IMR-90 (cell line): ENCODE measurements at regions not wholly inside any gene's neighbourhood (a gene's known extent, or its start where the extent isn't known, plus 50 kb on each side); places are given as distances from the start of the nearest gene placed in this dataset.

ENCODE experiments used
- ATAC-seq: fragments of 200-7000 bp; cut with Tn5 transposase; 2 replicates; pipeline ENCODE4 v1.9.1; 2020; ENCODE audit warnings: low read depth, mild to moderate bottlenecking, moderate library complexity
- BruUV-seq: library from RNA; stranded (reverse); fragments of 400-500 nt; replicated peaks from 2 replicates; lab custom pipeline; 2021; lab: Mats Ljungman, UMichigan
- CTCF ChIA-PET: fragments of 300-600 bp; formaldehyde crosslinking; extraction: SDS; loops from one replicate; lab custom pipeline; 2021; ENCODE audit warnings: antibody characterized with exemption; lab: Yijun Ruan, JAX
- POLR2A ChIA-PET: fragments of 300-600 bp; sonication (Branson Sonifier 250); formaldehyde crosslinking; loops from one replicate; lab custom pipeline; 2022; ENCODE audit warnings: antibody characterized with exemption; ENCODE audit not compliant: unreplicated experiment; lab: Charles Lee
- DNase-seq: peaks from one replicate; pipeline ENCODE4 v3.0.0; 2013
- H2AFZ ChIP-seq: replicated peaks from 2 replicates; pipeline ENCODE3; 2013; ENCODE audit warnings: low read length, mild to moderate bottlenecking; ENCODE audit not compliant: poor library complexity
- H2AK5ac ChIP-seq: 2 replicates; pipeline ENCODE4 v1.6.1; 2013; ENCODE audit warnings: low read depth, low read length, inconsistent platforms
- H2AK9ac ChIP-seq: replicated peaks from 2 replicates; pipeline ENCODE3; 2013; ENCODE audit warnings: mild to moderate bottlenecking, low read depth, low read length, moderate library complexity; ENCODE audit not compliant: poor library complexity
- H2BK120ac ChIP-seq: 2 replicates; pipeline ENCODE4 v1.6.1; 2013; ENCODE audit warnings: low read depth, low read length, inconsistent platforms
- H2BK15ac ChIP-seq: 3 replicates; pipeline ENCODE4 v1.6.1; 2013; ENCODE audit warnings: low read depth, low read length, inconsistent platforms
- H2BK20ac ChIP-seq: 2 replicates; pipeline ENCODE4 v1.6.1; 2013; ENCODE audit warnings: low read depth, mild to moderate bottlenecking, inconsistent platforms, low read length, moderate library complexity
- H2BK5ac ChIP-seq: 2 replicates; pipeline ENCODE4 v1.6.1; 2013; ENCODE audit warnings: mild to moderate bottlenecking, low read depth, low read length, inconsistent platforms; ENCODE audit not compliant: poor library complexity, severe bottlenecking
- H3K14ac ChIP-seq: replicated peaks from 2 replicates; pipeline ENCODE4 v1.6.1; 2013; ENCODE audit warnings: low read depth, low read length, inconsistent platforms
- H3K18ac ChIP-seq: 2 replicates; pipeline ENCODE4 v1.6.1; 2013; ENCODE audit warnings: low read depth, low read length, control low read depth
- H3K23ac ChIP-seq: 2 replicates; pipeline ENCODE4 v1.6.1; 2013; ENCODE audit warnings: low read depth, low read length, inconsistent platforms
- H3K27ac ChIP-seq: 2 replicates; pipeline ENCODE4 v1.5.1; 2013; ENCODE audit warnings: mild to moderate bottlenecking, control low read depth, low read length; ENCODE audit not compliant: insufficient read depth
- H3K27me3 ChIP-seq: 2 replicates; pipeline ENCODE4 v1.6.1; 2013; ENCODE audit warnings: low read length; ENCODE audit not compliant: control insufficient read depth, insufficient read depth
- H3K36me3 ChIP-seq: 2 replicates; pipeline ENCODE4 v1.6.1; 2013; ENCODE audit warnings: low read length, mixed read lengths; ENCODE audit not compliant: control insufficient read depth, insufficient read depth
- H3K4ac ChIP-seq: 2 replicates; pipeline ENCODE4 v1.6.1; 2013; ENCODE audit warnings: low read depth, low read length, inconsistent platforms
- H3K4me1 ChIP-seq: 2 replicates; pipeline ENCODE4 v1.6.1; 2013; ENCODE audit warnings: low read length, mixed read lengths; ENCODE audit not compliant: control insufficient read depth, insufficient read depth
- H3K4me2 ChIP-seq: 2 replicates; pipeline ENCODE4 v1.6.1; 2013; ENCODE audit warnings: low read depth, mild to moderate bottlenecking, control low read depth, low read length, moderate library complexity
- H3K4me3 ChIP-seq: 2 replicates; pipeline ENCODE4 v1.5.1; 2013; ENCODE audit warnings: low read depth, mild to moderate bottlenecking, control low read depth, low read length, moderate library complexity; ENCODE audit not compliant: insufficient read depth
- H3K56ac ChIP-seq: 2 replicates; pipeline ENCODE4 v1.6.1; 2013; ENCODE audit warnings: low read length, inconsistent platforms; ENCODE audit not compliant: insufficient read depth; ENCODE audit errors: extremely low read depth
- H3K79me1 ChIP-seq, 2 experiments: 2 replicates each; pipeline ENCODE4 v1.6.1; 2013; ENCODE audit warnings: low read length in 2 of 2, inconsistent platforms in 1 of 2, low read depth in 1 of 2
- H3K9ac ChIP-seq: 2 replicates; pipeline ENCODE4 v1.6.1; 2013; ENCODE audit warnings: low read depth, low read length, control low read depth
- H3K9me1 ChIP-seq: 2 replicates; pipeline ENCODE4 v1.6.1; 2013; ENCODE audit warnings: low read length, inconsistent platforms; ENCODE audit not compliant: insufficient read depth
- H3K9me3 ChIP-seq: 2 replicates; pipeline ENCODE4 v1.6.1; 2013; ENCODE audit warnings: low read length; ENCODE audit not compliant: control insufficient read depth, insufficient read depth
- H4K20me1 ChIP-seq: 2 replicates; pipeline ENCODE4 v1.6.1; 2013; ENCODE audit warnings: low read length, inconsistent platforms; ENCODE audit not compliant: insufficient read depth
- H4K5ac ChIP-seq: 2 replicates; pipeline ENCODE4 v1.6.1; 2013; ENCODE audit warnings: mild to moderate bottlenecking, low read depth, low read length, control low read depth
- H4K8ac ChIP-seq, 2 experiments: 2 replicates each; pipeline ENCODE4 v1.6.1; 2013; ENCODE audit warnings: low read depth in 2 of 2, low read length in 2 of 2, control low read depth in 1 of 2, inconsistent platforms in 1 of 2
- H4K91ac ChIP-seq: 2 replicates; pipeline ENCODE4 v1.6.1; 2013; ENCODE audit warnings: low read depth, low read length, inconsistent platforms; ENCODE audit not compliant: insufficient read depth
- CHD1 ChIP-seq: IDR thresholded peaks from 2 replicates; pipeline ENCODE4 v1.6.1; 2012; ENCODE audit warnings: low read depth, low read length, improper control_type of control experiment
- CTCF ChIP-seq: conservative IDR thresholded peaks from 2 replicates; pipeline ENCODE4 v1.5.1; 2012; ENCODE audit warnings: mild to moderate bottlenecking, low read depth, low read length, improper control_type of control experiment
- ELK1 ChIP-seq: fragments of 150-350 bp; IDR thresholded peaks from 2 replicates; pipeline ENCODE4 v1.6.1; 2016; ENCODE audit warnings: low read depth, mild to moderate bottlenecking, low read length, moderate library complexity, borderline replicate concordance
- MAZ ChIP-seq: IDR thresholded peaks from 2 replicates; pipeline ENCODE4 v1.6.1; 2012; ENCODE audit warnings: low read depth, mild to moderate bottlenecking, low read length, improper control_type of control experiment, moderate library complexity, borderline replicate concordance
- NFE2L2 ChIP-seq: fragments of 150-350 bp; IDR thresholded peaks from 2 replicates; pipeline ENCODE4 v1.6.1; 2016; ENCODE audit warnings: low read depth, mild to moderate bottlenecking, low read length
- WGBS, 2 experiments: methylation state at CpG; one replicate each; pipeline versions ENCODE4 v1.1.5 to v1.1.7; 2013; ENCODE audit warnings: missing lambda C conversion rate in 2 of 2; ENCODE audit not compliant: insufficient read length in 1 of 2; ENCODE audit errors: extremely low coverage in 2 of 2; 5-methylcytosine and 5-hydroxymethylcytosine counted together
- dilution Hi-C: fragments of 300-500 bp; cut with HindIII; formaldehyde crosslinking; loops from one replicate; pipeline ENCODE4 v1.14.3; 2018; ENCODE audit warnings: low sequenced_read_pairs; ENCODE audit not compliant: unreplicated experiment
- in situ Hi-C: fragments of 300-500 bp; cut with MboI; formaldehyde crosslinking; loops from 3 replicates; pipeline ENCODE4 v1.14.3; 2019; ENCODE audit warnings: low sequenced_read_pairs, inconsistent platforms, mixed read lengths
- intact Hi-C: fragments of 100-400 bp; cut with micrococcal nuclease; formaldehyde crosslinking; loops from 2 replicates; pipeline ENCODE4 v1.10.0; 2022

- BruUV-seq = no TSS peak
- no peaks in the 10 kb centered on the region for H4K20me1 ChIP-seq
- no peak overlapping the region for H3K4ac ChIP-seq
- no peak overlapping the region for H3K14ac ChIP-seq
- ATAC-seq (no peak), DNase-seq (no peak)
- H2AK5ac ChIP-seq = no peak overlapping the region
- no peaks in the 10 kb centered on the region for H3K9me1 ChIP-seq
- no peak overlapping the region for H3K18ac ChIP-seq
- H3K9me3 ChIP-seq = no peaks in the 10 kb centered on the region
- no peak overlapping the region for H3K56ac ChIP-seq
- H3K4me2 ChIP-seq = no peak overlapping the region
- 39% methylated on average over 3 of the region's 6 CpGs; no CpG with 5 or more reads in 1 of the 2 experiments for WGBS, 2 experiments
- no peak overlapping the region for H3K4me3 ChIP-seq
- no peak overlapping the region for H3K27ac ChIP-seq
- no peak overlapping the region for H2BK20ac ChIP-seq
- no peak overlapping the region for H2AK9ac ChIP-seq
- intact Hi-C loops = loop anchor here (10.0 kb wide), 1 partner anchor 49 kb away; no protein-coding TSS in a partner anchor
- dilution Hi-C loops = no loop called here
- no peak overlapping the region for H2BK5ac ChIP-seq
- no peak overlapping the region for H4K8ac ChIP-seq
- no peak overlapping the region for H2BK120ac ChIP-seq
- in situ Hi-C loops = no loop called here
- ChIA-PET CTCF (no interaction called here), POLR2A (no interaction called here)
- no peak overlapping the region for H4K5ac ChIP-seq
- no peak overlapping the region for H3K9ac ChIP-seq
- no peak overlapping the region for H4K91ac ChIP-seq
- TF ChIP-seq MAZ (no peak), CHD1 (no peak), CTCF (no peak), NFE2L2 (no peak), ELK1 (no peak)
- peaks cover 36% of the 10 kb centered on the region for H3K27me3 ChIP-seq
- no peaks in the 10 kb centered on the region for H3K36me3 ChIP-seq
- no peak overlapping the region for H2AFZ ChIP-seq
- no peak overlapping the region for H3K23ac ChIP-seq
- H2BK15ac ChIP-seq = no peak overlapping the region
- H3K4me1 ChIP-seq = no peaks in the 10 kb centered on the region
- no peaks in the 10 kb centered on the region for H3K79me1 ChIP-seq
Measured at GRCh38 chr2:45093663-45094062, 84.4 kb upstream of the SIX2 start.
